Loucy (cell line): ENCODE measurements at regions not wholly inside any gene's neighbourhood (a gene's known extent, or its start where the extent isn't known, plus 50 kb on each side); places are given as distances from the start of the nearest gene placed in this dataset.

Experiments
- H2AFZ ChIP-seq: fragments of 200-600 bp; sonication (generic); 2 replicates; pipeline ENCODE4 v1.6.0; 2016; ENCODE audit warnings: antibody characterized with exemption, mild to moderate bottlenecking, low read length, moderate library complexity
- H3F3A ChIP-seq: fragments of 200-600 bp; 2 replicates; pipeline ENCODE4 v1.6.0; 2016; ENCODE audit warnings: antibody characterized with exemption, low read depth, mild to moderate bottlenecking
- H3K27me3 ChIP-seq: fragments of 200-600 bp; sonication (generic); 2 replicates; pipeline ENCODE4 v1.6.1; 2014; ENCODE audit warnings: low read length, mild to moderate bottlenecking; ENCODE audit not compliant: insufficient read depth, poor library complexity, severe bottlenecking
- H3K36me3 ChIP-seq: fragments of 200-600 bp; sonication (generic); 2 replicates; pipeline ENCODE4 v1.6.1; 2016; ENCODE audit warnings: low read length; ENCODE audit not compliant: insufficient read depth
- H3K4me1 ChIP-seq: fragments of 200-600 bp; sonication (generic); 2 replicates; pipeline ENCODE4 v1.5.1; 2014; ENCODE audit warnings: low read length, mild to moderate bottlenecking; ENCODE audit not compliant: insufficient read depth, poor library complexity, severe bottlenecking
- H3K4me2 ChIP-seq: fragments of 200-600 bp; sonication (generic); 2 replicates; pipeline ENCODE4 v1.6.0; 2014; ENCODE audit warnings: antibody characterized with exemption, low read length, low read depth, mild to moderate bottlenecking; ENCODE audit not compliant: poor library complexity, severe bottlenecking
- H3K4me3 ChIP-seq: fragments of 200-600 bp; sonication (generic); 2 replicates; pipeline ENCODE4 v1.5.1; 2014; ENCODE audit warnings: low read length, mild to moderate bottlenecking, mixed read lengths; ENCODE audit not compliant: poor library complexity, severe bottlenecking
- H3K79me2 ChIP-seq: fragments of 200-600 bp; sonication (generic); 2 replicates; pipeline ENCODE4 v1.6.1; 2014; ENCODE audit warnings: low read length; ENCODE audit not compliant: insufficient read depth
- H3K9ac ChIP-seq: fragments of 200-600 bp; sonication (generic); 2 replicates; pipeline ENCODE4 v1.6.0; 2014; ENCODE audit warnings: mild to moderate bottlenecking, low read depth, low read length, moderate library complexity; ENCODE audit not compliant: poor library complexity, severe bottlenecking
- H3K9me2 ChIP-seq: fragments of 200-600 bp; sonication (generic); replicated peaks from 2 replicates; pipeline ENCODE4 v1.6.1; 2016; ENCODE audit warnings: low read depth, low read length, mixed read lengths
- H3K9me3 ChIP-seq: fragments of 200-600 bp; sonication (generic); 2 replicates; pipeline ENCODE4 v1.6.1; 2014; ENCODE audit warnings: mild to moderate bottlenecking, antibody characterized with exemption, low read length, low read depth; ENCODE audit not compliant: insufficient read depth
- H4K20me1 ChIP-seq: fragments of 200-600 bp; sonication (generic); 2 replicates; pipeline ENCODE4 v1.6.0; 2014; ENCODE audit warnings: antibody characterized with exemption, low read length, mild to moderate bottlenecking; ENCODE audit not compliant: insufficient read depth, poor library complexity, severe bottlenecking
- EZH2phosphoT487 ChIP-seq: fragments of 200-600 bp; IDR thresholded peaks from 2 replicates; pipeline ENCODE4 v1.6.1; 2018; ENCODE audit warnings: antibody characterized with exemption, mild to moderate bottlenecking, moderate library complexity, borderline replicate concordance
- TF ChIP-seq, protein P1 (sequence below): fragments of 200-600 bp; sonication (generic); conservative IDR thresholded peaks from 2 replicates; pipeline ENCODE4 v1.5.1; 2014; ENCODE audit warnings: mild to moderate bottlenecking, antibody characterized with exemption, low read length

DNA sequence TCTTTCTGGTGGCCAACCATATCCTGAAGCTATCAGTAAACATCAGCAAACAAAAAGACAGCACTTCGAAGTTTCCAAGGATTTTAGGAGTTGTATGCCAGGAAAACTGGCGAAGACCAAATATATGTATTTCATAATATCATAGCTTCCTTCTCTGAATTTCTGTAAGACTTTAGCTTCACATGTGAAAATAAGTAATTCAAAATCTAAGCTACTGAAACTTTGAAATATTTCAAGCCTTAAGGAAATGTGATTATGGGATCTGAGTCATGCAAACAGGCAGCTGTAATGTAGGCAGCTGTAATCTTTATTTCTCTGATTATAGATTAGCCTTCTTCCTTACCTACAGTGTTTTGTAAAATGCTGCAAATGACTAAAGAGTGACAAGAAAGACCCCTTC is 70.7 kb upstream of the ANKRD10 start:
- H3K4me2 ChIP-seq = no peak overlapping the region
- H3K27me3 ChIP-seq = no peaks in the 10 kb centered on the region
- H3K36me3 ChIP-seq = no peaks in the 10 kb centered on the region
- no peaks in the 10 kb centered on the region for H4K20me1 ChIP-seq
- no peaks in the 10 kb centered on the region for H3K9me3 ChIP-seq
- H2AFZ ChIP-seq = no peak overlapping the region
- H3K9me2 ChIP-seq = no peaks in the 10 kb centered on the region
- no peaks in the 10 kb centered on the region for H3K79me2 ChIP-seq
- H3F3A ChIP-seq = no peaks in the 10 kb centered on the region
- H3K4me1 ChIP-seq = no peaks in the 10 kb centered on the region
- H3K9ac ChIP-seq = no peak overlapping the region
- TF ChIP-seq, protein P1, sequence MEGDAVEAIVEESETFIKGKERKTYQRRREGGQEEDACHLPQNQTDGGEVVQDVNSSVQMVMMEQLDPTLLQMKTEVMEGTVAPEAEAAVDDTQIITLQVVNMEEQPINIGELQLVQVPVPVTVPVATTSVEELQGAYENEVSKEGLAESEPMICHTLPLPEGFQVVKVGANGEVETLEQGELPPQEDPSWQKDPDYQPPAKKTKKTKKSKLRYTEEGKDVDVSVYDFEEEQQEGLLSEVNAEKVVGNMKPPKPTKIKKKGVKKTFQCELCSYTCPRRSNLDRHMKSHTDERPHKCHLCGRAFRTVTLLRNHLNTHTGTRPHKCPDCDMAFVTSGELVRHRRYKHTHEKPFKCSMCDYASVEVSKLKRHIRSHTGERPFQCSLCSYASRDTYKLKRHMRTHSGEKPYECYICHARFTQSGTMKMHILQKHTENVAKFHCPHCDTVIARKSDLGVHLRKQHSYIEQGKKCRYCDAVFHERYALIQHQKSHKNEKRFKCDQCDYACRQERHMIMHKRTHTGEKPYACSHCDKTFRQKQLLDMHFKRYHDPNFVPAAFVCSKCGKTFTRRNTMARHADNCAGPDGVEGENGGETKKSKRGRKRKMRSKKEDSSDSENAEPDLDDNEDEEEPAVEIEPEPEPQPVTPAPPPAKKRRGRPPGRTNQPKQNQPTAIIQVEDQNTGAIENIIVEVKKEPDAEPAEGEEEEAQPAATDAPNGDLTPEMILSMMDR = no peak
- no peak for TF ChIP-seq EZH2phosphoT487
- H3K4me3 ChIP-seq = no peak overlapping the region

DNA sequence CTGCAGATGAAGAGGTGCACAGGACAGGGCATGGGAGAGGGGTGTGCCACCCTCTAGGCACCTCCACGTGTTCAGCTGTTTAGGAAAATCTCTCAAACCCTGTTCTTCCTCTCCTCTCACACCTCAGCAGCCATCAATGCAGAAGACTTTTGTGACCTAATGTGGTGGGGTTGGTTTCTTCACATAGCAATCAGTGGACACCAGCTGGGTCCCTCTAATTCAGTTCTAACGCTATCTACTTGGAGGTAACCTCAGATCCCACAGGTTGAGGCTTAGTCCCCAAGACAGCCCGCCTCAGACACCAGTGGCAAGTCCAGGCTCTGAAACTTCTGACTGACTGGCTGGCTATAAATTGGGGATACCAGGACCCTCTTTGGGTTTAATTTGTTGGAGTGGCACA is 69.9 kb upstream of the ANKRD10 start:
- Histone ChIP-seq H3F3A (no peaks in the 10 kb centered on the region), H3K4me1 (no peaks in the 10 kb centered on the region), H3K36me3 (no peaks in the 10 kb centered on the region), H3K9me3 (no peaks in the 10 kb centered on the region; the same call in 1 of the 2 replicates), H3K9me2 (no peaks in the 10 kb centered on the region), H4K20me1 (no peaks in the 10 kb centered on the region), H3K4me2 (no peak overlapping the region), H3K4me3 (no peak overlapping the region), H3K79me2 (no peaks in the 10 kb centered on the region), H2AFZ (no peak overlapping the region), H3K27me3 (no peaks in the 10 kb centered on the region), H3K9ac (no peak overlapping the region)
- TF ChIP-seq, protein P1 = no peak
- no peak for TF ChIP-seq EZH2phosphoT487

DNA sequence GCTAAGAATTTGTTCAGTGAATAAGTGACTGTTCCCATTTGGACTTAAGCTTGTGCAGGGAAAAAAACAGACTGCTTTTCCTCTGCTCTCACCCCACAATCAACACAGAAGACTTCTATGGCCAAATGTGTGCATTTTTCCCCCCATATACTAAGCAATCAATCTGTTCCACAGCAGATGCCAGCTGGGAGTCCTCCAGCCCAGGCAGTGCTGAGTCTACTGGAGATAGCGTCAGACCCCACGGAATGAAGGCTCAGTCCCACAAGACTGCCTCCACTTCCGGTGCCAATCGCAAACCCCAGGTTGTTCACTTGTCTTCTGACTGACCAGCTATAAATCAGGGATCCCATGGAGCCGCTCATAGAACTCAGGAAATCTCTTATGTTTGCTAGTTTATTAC is 69.5 kb upstream of the ANKRD10 start:
- Histone ChIP-seq H3K9ac (no peak overlapping the region), H3K4me1 (no peaks in the 10 kb centered on the region), H3K4me2 (no peak overlapping the region), H3K27me3 (no peaks in the 10 kb centered on the region), H4K20me1 (no peaks in the 10 kb centered on the region), H3K9me3 (no peaks in the 10 kb centered on the region; the same call in 1 of the 2 replicates), H3K9me2 (no peaks in the 10 kb centered on the region), H3K36me3 (no peaks in the 10 kb centered on the region), H3F3A (no peaks in the 10 kb centered on the region), H2AFZ (no peak overlapping the region), H3K4me3 (no peak overlapping the region), H3K79me2 (no peaks in the 10 kb centered on the region)
- TF ChIP-seq, protein P1 = no peak
- no peak for TF ChIP-seq EZH2phosphoT487
